DMS 273 (cell line): ENCODE measurements at regions not wholly inside any gene's neighbourhood (a gene's known extent, or its start where the extent isn't known, plus 50 kb on each side); places are given as distances from the start of the nearest gene placed in this dataset.
"Not testable (repeated sequence)": the region's sequence is repeated elsewhere in the genome, so short reads cannot be mapped to it uniquely, and the experiment has no call there.

Source experiments
- DNase-seq: peaks from one replicate; lab custom pipeline; 2025; ENCODE audit not compliant: unreplicated experiment; lab: John Stamatoyannopoulos, UW

- DNase-seq = no peak
Measured at GRCh38 chr7:153518201-153518984, 533.8 kb upstream of the DPP6 start.

- no peak for DNase-seq
Measured at GRCh38 chr7:153521370-153521769, 530.8 kb upstream of the DPP6 start.

- DNase-seq = no peak
Measured at GRCh38 chr7:153522261-153522660, 529.9 kb upstream of the DPP6 start.

GRCh38 chr7:153523320-153524015 lies 528.7 kb upstream of the DPP6 start:
- no peak for DNase-seq

- no peak for DNase-seq
Measured at GRCh38 chr7:153524070-153524601, 528.1 kb upstream of the DPP6 start.

- no peak for DNase-seq
Measured at GRCh38 chr7:153529100-153529499, 523.1 kb upstream of the DPP6 start.

GRCh38 chr7:153529651-153530165 lies 522.5 kb upstream of the DPP6 start:
- no peak for DNase-seq

- no peak for DNase-seq
Measured at GRCh38 chr7:153530441-153530840, 521.8 kb upstream of the DPP6 start.

- DNase-seq = no peak
Measured at GRCh38 chr7:153532326-153532725, 519.9 kb upstream of the DPP6 start.

- no peak for DNase-seq
Measured at GRCh38 chr7:153537271-153537670, 514.9 kb upstream of the DPP6 start.

- no peak for DNase-seq
Measured at GRCh38 chr7:153541903-153542302, 510.3 kb upstream of the DPP6 start.

GRCh38 chr7:153543232-153543631 lies 509.0 kb upstream of the DPP6 start:
- no peak for DNase-seq

- no peak for DNase-seq
Measured at GRCh38 chr7:153550173-153550572, 502.0 kb upstream of the DPP6 start.

- DNase-seq = no peak
Measured at GRCh38 chr7:153564391-153564790, 487.8 kb upstream of the DPP6 start.

- no peak for DNase-seq
Measured at GRCh38 chr7:153566324-153566723, 485.9 kb upstream of the DPP6 start.

- no peak for DNase-seq
Measured at GRCh38 chr7:153567426-153567825, 484.8 kb upstream of the DPP6 start.

GRCh38 chr7:153569520-153569919 lies 482.7 kb upstream of the DPP6 start:
- not testable (repeated sequence) for DNase-seq

- DNase-seq = no peak
Measured at GRCh38 chr7:153576096-153576495, 476.1 kb upstream of the DPP6 start.

- DNase-seq = no peak
Measured at GRCh38 chr7:153581419-153581818, 470.8 kb upstream of the DPP6 start.

GRCh38 chr7:153584132-153584531 lies 468.1 kb upstream of the DPP6 start:
- DNase-seq = no peak

GRCh38 chr7:153588586-153588985 lies 463.6 kb upstream of the DPP6 start:
- DNase-seq = no peak

- DNase-seq = no peak
Measured at GRCh38 chr7:153590136-153590535, 462.1 kb upstream of the DPP6 start.
